GM18907 (cell line): ENCODE measurements at regions not wholly inside any gene's neighbourhood (a gene's known extent, or its start where the extent isn't known, plus 50 kb on each side); places are given as distances from the start of the nearest gene placed in this dataset.
"Not testable (repeated sequence)": the region's sequence is repeated elsewhere in the genome, so short reads cannot be mapped to it uniquely, and the experiment has no call there.

Source experiments
- ATAC-seq: cut with Tn5 transposase; IDR thresholded peaks from one replicate; pipeline ENCODE4 v1.9.1; 2021; ENCODE audit warnings: mild to moderate bottlenecking, moderate library complexity; ENCODE audit not compliant: unreplicated experiment

GRCh38 chr6:97347111-97347510 is 64.1 kb upstream of the MMS22L start:
- no peak for ATAC-seq

GRCh38 chr6:97361286-97361685 is 78.3 kb upstream of the MMS22L start:
- no peak for ATAC-seq

GRCh38 chr6:97364327-97364726 is 81.3 kb upstream of the MMS22L start:
- ATAC-seq = no peak

- not testable (repeated sequence) for ATAC-seq
These were observed 99.1 kb upstream of the MMS22L start for GRCh38 chr6:97382071-97382470.

- no peak for ATAC-seq
These were observed 109.7 kb upstream of the MMS22L start for GRCh38 chr6:97392735-97393134.

GRCh38 chr6:97394160-97394748 is 111.2 kb upstream of the MMS22L start:
- peak; percentile 91 for ATAC-seq

- no peak for ATAC-seq
These were observed 113.9 kb upstream of the MMS22L start for GRCh38 chr6:97396880-97397279.

GRCh38 chr6:97399208-97399607 is 116.2 kb upstream of the MMS22L start:
- ATAC-seq = no peak

GRCh38 chr6:97401533-97401932 is 118.5 kb upstream of the MMS22L start:
- no peak for ATAC-seq

GRCh38 chr6:97405818-97406409 is 122.9 kb upstream of the MMS22L start:
- ATAC-seq = no peak

- no peak for ATAC-seq
These were observed 123.6 kb upstream of the MMS22L start for GRCh38 chr6:97406633-97407032.

- ATAC-seq = no peak
These were observed 128.6 kb upstream of the MMS22L start for GRCh38 chr6:97411610-97412009.

GRCh38 chr6:97412511-97412910 is 129.5 kb upstream of the MMS22L start:
- peak; percentile 79 for ATAC-seq

GRCh38 chr6:97422171-97422570 is 139.2 kb upstream of the MMS22L start:
- ATAC-seq = no peak

- peak; percentile 79 for ATAC-seq
These were observed 140.2 kb upstream of the MMS22L start for GRCh38 chr6:97423190-97423589.

- ATAC-seq = peak; percentile 90
These were observed 144.6 kb upstream of the MMS22L start for GRCh38 chr6:97427648-97428047.

GRCh38 chr6:97437087-97437486 is 154.1 kb upstream of the MMS22L start:
- ATAC-seq = peak; percentile 51

GRCh38 chr6:97438011-97438671 is 155.1 kb upstream of the MMS22L start:
- peak; percentile 84 for ATAC-seq

- peak; percentile 62 for ATAC-seq
These were observed 157.7 kb upstream of the MMS22L start for GRCh38 chr6:97440590-97441176.

GRCh38 chr6:97443408-97444080 is 160.5 kb upstream of the MMS22L start:
- no peak for ATAC-seq

GRCh38 chr6:97445407-97445806 is 162.4 kb upstream of the MMS22L start:
- ATAC-seq = no peak
